ENCODE measurements at regions not wholly inside any gene's neighbourhood (a gene's known extent, or its start where the extent isn't known, plus 50 kb on each side); places are given as distances from the start of the nearest gene placed in this dataset.
"Not testable (repeated sequence)": the region's sequence is repeated elsewhere in the genome, so short reads cannot be mapped to it uniquely, and the experiment has no call there.

DNA sequence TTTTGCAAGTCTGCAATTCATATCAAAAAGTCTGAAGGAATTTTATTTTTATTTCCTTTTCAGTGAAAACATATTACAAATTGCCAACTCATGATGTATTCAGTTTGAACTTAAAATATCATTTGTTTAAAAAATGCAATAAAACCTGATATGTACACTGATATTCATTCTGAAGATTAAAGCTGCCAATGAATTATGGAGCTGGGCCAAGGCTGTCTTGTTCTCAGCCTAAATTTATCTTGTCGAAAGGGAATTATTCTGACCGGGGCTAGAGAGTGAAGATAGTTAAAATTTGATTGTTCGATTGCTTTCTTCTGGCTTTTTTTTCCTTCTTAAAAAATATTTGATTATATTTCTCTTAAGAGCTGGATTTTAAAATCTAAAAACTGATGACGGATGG is 54.0 kb upstream of the RBFOX1 start:
- no peak for TF ChIP-seq POLR2AphosphoS5 (IDR thresholded peaks at IDR 0.05; ENCODE audit: low read depth, low read length)
- TF ChIP-seq POLR2A (IDR thresholded peaks at IDR 0.05; ENCODE audit: low read depth, low read length) = no peak
- no peak for TF ChIP-seq TAF1 (IDR thresholded peaks at IDR 0.05; ENCODE audit: borderline replicate concordance, low read depth, low read length)
- DNase-seq (ENCODE audit: insufficient read length) (no peak), FAIRE-seq (no peak)

DNA sequence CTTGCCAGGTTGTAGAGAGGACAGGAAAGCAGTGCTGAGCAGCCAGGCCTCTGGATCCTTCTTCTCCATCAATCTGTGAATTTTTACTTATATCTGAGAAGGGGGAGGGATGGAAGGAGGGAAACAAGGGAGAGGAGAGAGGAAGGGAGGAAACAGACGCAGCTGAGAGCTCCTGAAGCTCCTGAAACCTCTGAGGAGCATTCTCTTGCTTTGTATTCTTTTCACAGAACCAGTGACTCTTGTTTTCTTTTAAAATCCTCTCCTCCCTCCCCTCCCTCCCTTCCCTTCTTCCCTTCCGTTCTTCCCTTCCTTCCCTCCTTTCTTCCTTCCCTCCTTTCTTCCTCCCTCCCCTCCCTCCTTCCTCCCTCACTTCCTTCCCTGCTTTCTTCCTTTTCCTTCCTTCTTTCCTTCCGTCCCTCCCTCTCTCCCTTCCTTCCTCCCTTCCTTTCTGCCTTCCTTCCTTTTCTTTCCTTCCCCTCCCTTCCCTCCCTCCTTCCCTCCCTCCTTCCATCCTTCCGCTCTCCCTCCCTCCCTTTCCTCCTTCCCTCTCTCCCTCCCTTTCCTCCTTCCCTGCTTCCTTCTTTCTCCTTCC is 60.0 kb upstream of the RBFOX1 start:
- TF ChIP-seq TAF1 (IDR thresholded peaks at IDR 0.05; ENCODE audit: borderline replicate concordance, low read depth, low read length) (no peak), POLR2AphosphoS5 (IDR thresholded peaks at IDR 0.05; ENCODE audit: low read depth, low read length) (no peak), POLR2A (IDR thresholded peaks at IDR 0.05; ENCODE audit: low read depth, low read length) (no peak)
- no peak for FAIRE-seq
- DNase-seq (ENCODE audit: insufficient read length) = no peak

DNA sequence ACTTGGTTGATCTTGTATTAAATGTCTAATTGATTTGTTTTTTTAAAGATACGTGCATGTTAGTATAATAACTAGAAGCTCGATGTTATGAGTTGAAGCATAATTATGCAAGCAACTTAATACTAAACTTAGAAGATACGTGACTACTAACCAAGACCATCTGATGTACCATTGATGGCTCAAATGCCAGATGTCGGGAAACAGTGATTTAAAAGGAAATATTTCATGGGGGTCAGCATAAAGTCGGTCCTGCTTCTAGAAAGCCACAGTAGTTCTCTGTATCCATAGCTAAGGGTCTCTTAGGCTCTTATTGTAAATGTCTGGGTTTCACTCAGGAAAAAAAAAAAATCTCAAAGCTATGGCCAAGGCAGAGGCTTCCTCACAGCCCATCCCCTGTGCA is 61.2 kb upstream of the RBFOX1 start:
- no peak for FAIRE-seq
- TF ChIP-seq POLR2AphosphoS5 (IDR thresholded peaks at IDR 0.05; ENCODE audit: low read depth, low read length) (no peak), TAF1 (IDR thresholded peaks at IDR 0.05; ENCODE audit: borderline replicate concordance, low read depth, low read length) (no peak), POLR2A (IDR thresholded peaks at IDR 0.05; ENCODE audit: low read depth, low read length) (no peak)
- DNase-seq (ENCODE audit: insufficient read length) = no peak

DNA sequence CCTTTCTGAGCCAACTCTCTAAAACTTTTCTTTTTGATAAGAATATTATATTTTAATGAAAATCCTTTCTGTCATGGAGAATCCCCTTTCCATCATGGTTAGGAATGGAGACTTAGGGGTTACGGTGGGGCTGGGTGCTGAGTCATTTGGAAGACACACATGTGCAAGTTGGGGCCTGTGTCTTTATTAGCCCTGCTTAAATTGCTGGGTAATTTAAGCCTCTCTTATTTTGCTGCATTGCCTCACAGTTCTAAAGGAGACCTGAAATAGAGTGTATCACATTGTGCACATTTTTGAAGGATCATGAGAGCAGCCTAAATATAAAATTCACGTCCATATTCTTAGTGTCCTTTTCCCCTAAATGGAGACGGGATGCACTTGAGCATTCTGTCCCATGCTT is 61.8 kb upstream of the RBFOX1 start:
- no peak for FAIRE-seq
- DNase-seq (ENCODE audit: insufficient read length) = no peak
- TF ChIP-seq POLR2AphosphoS5 (IDR thresholded peaks at IDR 0.05; ENCODE audit: low read depth, low read length) (no peak), TAF1 (IDR thresholded peaks at IDR 0.05; ENCODE audit: borderline replicate concordance, low read depth, low read length) (no peak), POLR2A (IDR thresholded peaks at IDR 0.05; ENCODE audit: low read depth, low read length) (no peak)

- no peak for FAIRE-seq
- no peak for TF ChIP-seq TAF1 (IDR thresholded peaks at IDR 0.05; ENCODE audit: borderline replicate concordance, low read depth, low read length)
- no peak for TF ChIP-seq POLR2A (IDR thresholded peaks at IDR 0.05; ENCODE audit: low read depth, low read length)
- TF ChIP-seq POLR2AphosphoS5 (IDR thresholded peaks at IDR 0.05; ENCODE audit: low read depth, low read length) = no peak
- no peak for DNase-seq (ENCODE audit: insufficient read length)
These were observed 62.6 kb upstream of the RBFOX1 start for GRCh38 chr16:7270006-7270405.

DNA sequence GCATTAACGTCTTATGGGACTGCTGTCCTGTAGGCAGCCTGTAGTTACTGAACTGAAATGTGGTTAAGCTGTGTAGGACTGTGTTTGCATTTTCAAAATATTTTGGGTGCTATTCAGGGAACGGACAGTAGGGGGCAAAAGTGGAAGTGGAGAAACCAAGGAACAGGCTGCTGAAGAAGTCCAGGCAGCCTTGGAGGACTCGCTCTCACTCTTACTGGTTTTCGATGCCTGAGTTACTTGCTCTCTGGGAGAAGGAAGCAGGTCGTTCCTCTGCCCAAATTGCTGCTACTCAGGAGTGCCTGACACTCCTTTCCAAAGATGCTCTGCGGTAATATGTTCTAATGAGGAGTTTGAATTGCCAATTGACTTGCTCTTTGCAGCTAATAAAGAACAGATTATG is 64.5 kb upstream of the RBFOX1 start:
- TF ChIP-seq TAF1 (IDR thresholded peaks at IDR 0.05; ENCODE audit: borderline replicate concordance, low read depth, low read length) (no peak), POLR2AphosphoS5 (IDR thresholded peaks at IDR 0.05; ENCODE audit: low read depth, low read length) (no peak), POLR2A (IDR thresholded peaks at IDR 0.05; ENCODE audit: low read depth, low read length) (no peak)
- no peak for FAIRE-seq
- DNase-seq (ENCODE audit: insufficient read length) = no peak

- no peak for FAIRE-seq
- TF ChIP-seq POLR2A (IDR thresholded peaks at IDR 0.05; ENCODE audit: low read depth, low read length) (no peak), TAF1 (IDR thresholded peaks at IDR 0.05; ENCODE audit: borderline replicate concordance, low read depth, low read length) (no peak), POLR2AphosphoS5 (IDR thresholded peaks at IDR 0.05; ENCODE audit: low read depth, low read length) (no peak)
These were observed 75.6 kb upstream of the RBFOX1 start for GRCh38 chr16:7257016-7257415.

DNA sequence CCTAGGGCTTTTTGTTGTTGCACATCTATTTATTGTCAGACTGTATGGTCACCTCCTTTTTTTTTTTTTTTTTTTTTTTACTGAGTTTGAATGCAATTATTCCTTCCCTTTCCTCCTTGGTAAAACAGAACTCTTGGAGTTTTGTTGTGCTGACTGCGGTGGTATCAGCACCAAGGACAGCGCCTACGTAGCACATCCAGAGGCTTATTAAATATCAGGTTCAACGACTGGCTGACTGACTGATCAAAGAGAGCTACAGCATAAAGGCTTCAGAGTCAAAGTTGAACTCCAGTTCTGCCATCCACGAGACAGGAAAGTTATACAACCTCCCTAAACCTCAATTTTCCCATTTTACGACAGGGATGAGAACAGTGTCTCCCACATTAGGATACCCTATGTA is 86.1 kb upstream of the RBFOX1 start:
- no peak for TF ChIP-seq POLR2AphosphoS5 (IDR thresholded peaks at IDR 0.05; ENCODE audit: low read depth, low read length)
- no peak for TF ChIP-seq POLR2A (IDR thresholded peaks at IDR 0.05; ENCODE audit: low read depth, low read length)
- TF ChIP-seq TAF1 (IDR thresholded peaks at IDR 0.05; ENCODE audit: borderline replicate concordance, low read depth, low read length) = no peak
- DNase-seq (ENCODE audit: insufficient read length) = no peak
- FAIRE-seq = no peak

More at GRCh38 chr16:7257016-7257415, 75.6 kb upstream of the RBFOX1 start:
- no peak for DNase-seq (ENCODE audit: insufficient read length)

GRCh38 chr16:7239547-7239946 is 93.1 kb upstream of the RBFOX1 start:
- TF ChIP-seq TAF1 (IDR thresholded peaks at IDR 0.05; ENCODE audit: borderline replicate concordance, low read depth, low read length) = no peak
- TF ChIP-seq POLR2AphosphoS5 (IDR thresholded peaks at IDR 0.05; ENCODE audit: low read depth, low read length) = no peak
- TF ChIP-seq POLR2A (IDR thresholded peaks at IDR 0.05; ENCODE audit: low read depth, low read length) = no peak
- FAIRE-seq (no peak), DNase-seq (ENCODE audit: insufficient read length) (no peak)

DNA sequence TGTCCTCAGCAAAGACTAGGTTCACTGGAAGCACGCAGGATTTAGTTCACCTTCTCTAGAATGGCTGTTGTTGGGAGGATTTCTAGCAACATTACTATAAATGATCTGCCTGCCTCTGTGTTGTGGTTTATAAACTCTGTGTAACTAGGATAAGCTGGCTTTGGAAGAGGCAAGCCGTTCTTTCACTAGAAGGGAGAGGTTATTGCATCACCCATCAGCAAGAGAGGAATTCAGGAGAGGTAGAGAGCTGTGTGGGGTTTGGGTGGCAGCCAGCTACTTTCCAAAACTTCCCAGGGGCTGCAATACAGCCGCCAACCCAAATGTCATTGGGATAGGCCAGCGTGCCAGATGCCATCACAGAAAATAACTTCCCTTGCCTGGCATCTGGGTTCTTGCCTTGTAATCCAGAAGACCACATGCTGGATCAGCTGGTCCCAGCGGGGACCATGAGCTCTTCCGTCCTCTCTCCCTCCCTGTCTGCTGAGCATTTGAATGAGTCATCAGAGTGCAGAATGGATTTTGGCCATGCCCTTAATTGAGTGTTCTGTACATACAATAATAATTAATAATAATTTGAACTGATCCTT is 95.7 kb upstream of the RBFOX1 start:
- DNase-seq (ENCODE audit: insufficient read length) (no peak), FAIRE-seq (no peak)
- no peak for TF ChIP-seq POLR2AphosphoS5 (IDR thresholded peaks at IDR 0.05; ENCODE audit: low read depth, low read length)
- TF ChIP-seq POLR2A (IDR thresholded peaks at IDR 0.05; ENCODE audit: low read depth, low read length) = no peak
- TF ChIP-seq TAF1 (IDR thresholded peaks at IDR 0.05; ENCODE audit: borderline replicate concordance, low read depth, low read length) = no peak

DNA sequence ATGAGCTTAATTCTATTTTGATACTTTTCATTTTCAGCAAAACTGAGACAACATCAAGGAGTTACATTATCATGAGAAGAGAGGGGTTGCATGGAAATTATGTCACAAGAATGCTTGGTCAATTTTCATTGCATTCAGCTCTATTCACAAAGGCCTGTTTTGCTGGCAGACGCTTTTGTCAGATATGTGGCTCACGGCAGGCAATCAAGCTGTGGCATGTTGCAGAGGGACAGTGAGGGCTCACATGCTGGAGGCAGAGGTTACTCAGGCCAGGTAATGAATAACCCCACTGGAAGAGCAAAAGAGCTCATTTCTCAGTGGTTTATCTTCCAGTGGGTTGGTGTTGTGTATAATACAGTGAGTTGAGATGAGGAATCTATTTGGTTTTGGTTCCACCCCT is 98.7 kb upstream of the RBFOX1 start:
- no peak for DNase-seq (ENCODE audit: insufficient read length)
- no peak for FAIRE-seq
- TF ChIP-seq POLR2A (IDR thresholded peaks at IDR 0.05; ENCODE audit: low read depth, low read length) = no peak
- no peak for TF ChIP-seq TAF1 (IDR thresholded peaks at IDR 0.05; ENCODE audit: borderline replicate concordance, low read depth, low read length)
- TF ChIP-seq POLR2AphosphoS5 (IDR thresholded peaks at IDR 0.05; ENCODE audit: low read depth, low read length) = no peak

DNA sequence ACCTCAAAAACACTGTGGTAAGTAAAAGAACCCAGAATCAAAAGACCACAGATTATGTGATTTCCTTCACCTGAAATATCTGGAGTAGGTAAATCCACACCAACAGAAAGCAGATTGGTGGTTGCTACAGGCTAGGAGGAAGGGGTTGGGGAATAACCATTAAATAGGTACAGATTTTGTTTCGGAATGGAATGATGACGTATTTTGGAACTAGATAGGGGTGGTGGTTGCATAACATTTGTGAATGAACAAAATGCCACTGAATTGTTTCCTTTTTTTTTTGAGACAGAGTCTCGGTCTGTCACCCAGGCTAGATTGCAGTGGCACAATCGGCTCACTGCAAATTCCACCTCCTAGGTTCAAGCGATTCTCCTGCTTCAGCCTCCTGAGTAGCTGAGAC is 100.9 kb upstream of the RBFOX1 start:
- no peak for TF ChIP-seq POLR2AphosphoS5 (IDR thresholded peaks at IDR 0.05; ENCODE audit: low read depth, low read length)
- TF ChIP-seq TAF1 (IDR thresholded peaks at IDR 0.05; ENCODE audit: borderline replicate concordance, low read depth, low read length) = no peak
- no peak for TF ChIP-seq POLR2A (IDR thresholded peaks at IDR 0.05; ENCODE audit: low read depth, low read length)
- FAIRE-seq (no peak), DNase-seq (ENCODE audit: insufficient read length) (no peak)

GRCh38 chr16:7229433-7230218 is 103.0 kb upstream of the RBFOX1 start:
- not testable (repeated sequence) for FAIRE-seq; DNase-seq (ENCODE audit: insufficient read length)

Data from GM12892 (cell line).